PC-3 (cell line): ENCODE measurements at regions not wholly inside any gene's neighbourhood (a gene's known extent, or its start where the extent isn't known, plus 50 kb on each side); places are given as distances from the start of the nearest gene placed in this dataset.

ENCODE experiments used
- CTCF ChIP-seq: fragments of 300-600 bp; sonication (generic); conservative IDR thresholded peaks from 2 replicates; pipeline ENCODE4 v1.5.1; 2017; ENCODE audit warnings: antibody characterized with exemption, low read depth, mild to moderate bottlenecking, low read length
- EZH2phosphoT487 ChIP-seq: fragments of 300-600 bp; sonication (generic); IDR thresholded peaks from 2 replicates; pipeline ENCODE4 v1.6.1; 2018; ENCODE audit warnings: mild to moderate bottlenecking, antibody characterized with exemption, low read length, borderline replicate concordance

DNA sequence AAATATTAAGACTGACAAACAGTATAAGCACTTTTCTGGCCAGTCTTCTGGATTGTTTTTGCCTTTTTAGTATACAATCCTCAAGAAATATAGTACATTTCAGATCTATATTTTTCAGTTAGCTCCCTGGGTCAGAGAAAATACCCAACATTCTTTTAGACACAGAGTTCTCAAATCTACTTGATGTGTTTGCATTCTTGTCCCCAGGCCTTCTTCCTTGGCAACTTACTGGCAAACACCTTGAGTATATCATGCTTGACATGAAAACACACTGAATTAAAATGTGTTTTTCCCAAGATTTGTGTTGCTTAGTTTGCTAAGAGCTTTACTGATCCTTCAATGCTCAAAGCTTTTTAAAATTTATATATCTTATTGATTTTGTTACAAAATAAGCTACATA is 1413.1 kb upstream of the CDH9 start:
- no peak for TF ChIP-seq EZH2phosphoT487
- TF ChIP-seq CTCF = no peak
